IPS-NIHi7 (cell line): ENCODE measurements at regions not wholly inside any gene's neighbourhood (a gene's known extent, or its start where the extent isn't known, plus 50 kb on each side); places are given as distances from the start of the nearest gene placed in this dataset.
A peak's percentile ranks its signal among the peaks of the same experiment; 100 is the strongest.

Experiments
- DNase-seq: peaks from one replicate; pipeline ENCODE4 v3.0.0; 2012; ENCODE audit warnings: mixed read lengths; ENCODE audit errors: extremely low spot score

- peak; percentile 11 for DNase-seq
Observed at GRCh38 chr3:83513677-83514076, 1445.1 kb upstream of the CADM2 start.

- no peak for DNase-seq
Observed at GRCh38 chr3:83514130-83514914, 1444.5 kb upstream of the CADM2 start.

- no peak for DNase-seq
Observed at GRCh38 chr3:83515123-83515522, 1443.7 kb upstream of the CADM2 start.

- peak; percentile 41 for DNase-seq
Observed at GRCh38 chr3:83523470-83524073, 1435.2 kb upstream of the CADM2 start.

- DNase-seq: no peak
Observed at GRCh38 chr3:83524901-83525300, 1433.9 kb upstream of the CADM2 start.

- no peak for DNase-seq
Observed at GRCh38 chr3:83559082-83559481, 1399.7 kb upstream of the CADM2 start.

GRCh38 chr3:83567935-83568334, 1390.9 kb upstream of the CADM2 start:
- DNase-seq: no peak

GRCh38 chr3:83581546-83581945, 1377.2 kb upstream of the CADM2 start:
- no peak for DNase-seq

GRCh38 chr3:83601704-83602103, 1357.1 kb upstream of the CADM2 start:
- DNase-seq: no peak

GRCh38 chr3:83622526-83622925, 1336.3 kb upstream of the CADM2 start:
- no peak for DNase-seq

- DNase-seq: no peak
Observed at GRCh38 chr3:83625261-83625660, 1333.5 kb upstream of the CADM2 start.

GRCh38 chr3:83628471-83628870, 1330.3 kb upstream of the CADM2 start:
- DNase-seq: no peak

- no peak for DNase-seq
Observed at GRCh38 chr3:83632526-83632925, 1326.3 kb upstream of the CADM2 start.

- no peak for DNase-seq
Observed at GRCh38 chr3:83633758-83634157, 1325.0 kb upstream of the CADM2 start.

- DNase-seq: no peak
Observed at GRCh38 chr3:83649692-83650091, 1309.1 kb upstream of the CADM2 start.

GRCh38 chr3:83655083-83655482, 1303.7 kb upstream of the CADM2 start:
- no peak for DNase-seq

- no peak for DNase-seq
Observed at GRCh38 chr3:83662381-83662960, 1296.3 kb upstream of the CADM2 start.

- no peak for DNase-seq
Observed at GRCh38 chr3:83670416-83670815, 1288.4 kb upstream of the CADM2 start.

- DNase-seq: no peak
Observed at GRCh38 chr3:83683937-83684598, 1274.7 kb upstream of the CADM2 start.

GRCh38 chr3:83706669-83707068, 1252.1 kb upstream of the CADM2 start:
- DNase-seq: no peak

GRCh38 chr3:83715307-83715706, 1243.5 kb upstream of the CADM2 start:
- no peak for DNase-seq

GRCh38 chr3:83729576-83729975, 1229.2 kb upstream of the CADM2 start:
- no peak for DNase-seq

- no peak for DNase-seq
Observed at GRCh38 chr3:83734656-83735055, 1224.1 kb upstream of the CADM2 start.
